Stimulated activated CD4-positive, alpha-beta T cell treated with anti-CD3 and anti-CD28 coated beads, Interleukin-2, amount 100 ng/mL, for 4 hours (primary cell): ENCODE measurements at regions not wholly inside any gene's neighbourhood (a gene's known extent, or its start where the extent isn't known, plus 50 kb on each side); places are given as distances from the start of the nearest gene placed in this dataset.

Source experiments
- DNase-seq: peaks from one replicate; pipeline ENCODE4 v3.0.0-alpha.2; 2020; ENCODE audit warnings: low read depth

DNA sequence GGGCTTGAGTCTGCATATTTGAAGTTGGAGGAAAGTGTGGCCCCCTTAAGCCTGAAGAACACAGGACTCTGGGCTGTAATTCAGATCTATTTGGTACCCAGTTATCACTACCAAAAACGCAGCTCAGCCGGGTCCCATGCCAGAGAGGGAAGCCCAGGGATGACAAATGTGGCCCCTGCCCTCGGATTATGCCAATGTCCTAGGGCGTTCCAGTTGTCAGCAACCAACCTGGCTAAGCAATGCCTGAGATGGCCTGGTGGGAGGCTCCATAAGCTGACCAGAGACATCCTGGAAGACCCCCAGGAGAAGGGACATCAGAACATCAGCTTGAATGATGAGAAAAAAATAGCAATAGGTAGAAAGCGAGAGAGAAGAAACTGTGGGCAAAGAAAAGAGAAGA is 79.6 kb upstream of the UQCRFS1 start:
- DNase-seq: no peak

DNA sequence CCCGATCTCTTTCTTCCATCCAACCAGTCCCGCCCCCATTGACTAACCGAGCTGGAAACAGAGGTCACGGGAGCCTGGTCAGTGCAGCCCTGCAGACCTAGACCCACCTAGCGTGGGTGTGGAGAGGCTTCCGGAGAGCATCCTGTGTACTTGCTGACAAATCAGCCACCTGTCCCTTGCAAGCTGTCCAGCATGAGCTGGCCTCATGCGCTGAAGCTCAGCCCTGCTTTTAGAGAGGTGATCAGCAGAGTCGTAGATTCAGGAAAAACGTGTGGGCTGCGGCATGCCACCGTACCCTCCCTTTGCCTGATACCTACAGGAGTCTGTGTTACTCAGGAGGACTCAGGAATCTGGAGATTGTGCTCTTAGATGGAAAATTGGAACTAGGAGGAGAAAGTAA is 80.3 kb upstream of the UQCRFS1 start:
- DNase-seq: no peak

DNA sequence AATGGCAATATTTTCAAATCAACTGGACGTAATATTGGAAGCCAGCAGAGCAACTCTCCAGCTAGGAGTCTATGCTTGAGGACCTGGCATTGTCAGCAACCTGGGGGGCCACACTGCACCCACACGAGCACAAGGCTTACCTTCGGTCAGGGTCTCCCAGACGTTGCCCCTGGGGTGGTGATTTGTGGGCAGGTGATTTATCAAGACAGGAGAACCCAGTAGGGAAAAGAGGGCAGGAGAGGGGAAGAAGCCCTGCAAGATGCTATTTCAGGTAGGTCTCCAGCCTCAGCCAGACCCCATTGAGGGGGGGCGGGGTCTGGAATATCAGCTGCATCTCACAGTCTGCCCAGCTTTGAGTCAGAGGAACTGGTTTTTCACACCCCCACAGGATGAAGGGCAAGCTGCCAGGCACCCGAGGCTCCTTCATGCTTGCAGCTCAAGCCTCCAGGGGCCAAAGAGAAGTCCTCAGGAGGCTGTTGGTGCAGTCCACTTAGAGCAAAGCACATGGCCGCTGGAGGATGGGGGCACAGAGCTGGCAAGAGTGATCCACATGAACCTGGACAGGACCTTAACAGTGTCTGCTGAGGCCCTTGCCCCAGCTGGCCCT is 80.9 kb upstream of the UQCRFS1 start:
- DNase-seq: no peak

DNA sequence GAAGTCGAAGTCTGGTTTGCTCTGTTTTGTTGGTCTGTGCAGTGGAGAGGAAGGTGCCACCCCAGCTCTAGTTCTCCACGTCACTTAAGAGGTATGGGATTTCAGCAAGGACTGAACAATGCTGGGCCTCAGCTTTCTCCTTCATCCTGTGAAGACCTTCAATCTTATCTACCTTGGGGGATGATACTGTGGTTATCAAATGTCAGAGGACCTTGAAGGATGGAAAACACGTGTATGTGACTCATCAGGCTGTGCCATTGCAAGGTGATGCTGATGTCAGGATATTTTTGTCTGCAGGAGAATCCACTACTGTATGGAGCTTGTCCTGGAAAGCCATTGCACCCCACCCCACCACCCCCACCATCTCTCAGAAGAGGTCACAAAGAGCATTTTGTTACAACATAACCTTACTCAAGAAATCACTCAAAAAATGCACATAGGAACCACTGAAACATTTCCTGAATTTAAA is 81.4 kb upstream of the UQCRFS1 start:
- DNase-seq: no peak

DNA sequence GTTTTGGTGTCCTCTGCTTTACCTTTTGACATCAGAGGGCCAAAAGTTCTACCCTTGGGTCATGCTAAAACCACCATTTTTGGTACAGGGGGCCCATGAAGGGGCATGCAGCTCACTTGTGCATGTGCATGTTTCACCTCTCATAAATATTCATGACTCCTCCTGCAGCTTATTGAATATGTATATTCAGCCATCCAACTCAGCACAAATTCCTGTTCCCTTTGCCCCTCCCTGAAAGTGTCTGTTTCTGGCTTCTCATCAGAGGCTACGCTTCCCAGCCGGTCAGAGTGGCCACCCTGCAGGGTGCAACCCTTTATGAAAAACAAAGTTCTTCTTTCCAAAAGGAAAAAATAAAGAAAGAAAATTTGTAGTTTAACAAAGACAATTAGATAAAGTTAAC is 82.3 kb upstream of the UQCRFS1 start:
- no peak for DNase-seq

DNA sequence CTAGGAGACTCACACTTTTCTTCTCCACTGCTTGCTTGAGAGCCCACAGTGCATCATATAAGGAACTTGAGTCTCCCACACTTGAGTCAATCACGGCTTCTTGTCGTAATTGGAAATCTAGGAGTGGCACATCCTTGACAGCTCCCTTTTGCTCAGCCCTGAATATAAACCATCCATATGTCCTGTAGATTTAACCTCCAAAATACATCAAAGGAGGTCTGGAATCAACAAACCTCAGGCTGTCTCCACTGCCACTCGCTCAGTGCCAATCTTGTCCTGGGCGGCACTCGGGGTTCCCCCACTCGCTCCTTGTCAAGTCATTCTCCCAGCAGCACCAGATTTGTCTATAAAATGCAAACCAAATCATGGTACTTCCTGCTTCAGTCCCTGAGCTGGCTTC is 84.4 kb upstream of the UQCRFS1 start:
- no peak for DNase-seq

DNA sequence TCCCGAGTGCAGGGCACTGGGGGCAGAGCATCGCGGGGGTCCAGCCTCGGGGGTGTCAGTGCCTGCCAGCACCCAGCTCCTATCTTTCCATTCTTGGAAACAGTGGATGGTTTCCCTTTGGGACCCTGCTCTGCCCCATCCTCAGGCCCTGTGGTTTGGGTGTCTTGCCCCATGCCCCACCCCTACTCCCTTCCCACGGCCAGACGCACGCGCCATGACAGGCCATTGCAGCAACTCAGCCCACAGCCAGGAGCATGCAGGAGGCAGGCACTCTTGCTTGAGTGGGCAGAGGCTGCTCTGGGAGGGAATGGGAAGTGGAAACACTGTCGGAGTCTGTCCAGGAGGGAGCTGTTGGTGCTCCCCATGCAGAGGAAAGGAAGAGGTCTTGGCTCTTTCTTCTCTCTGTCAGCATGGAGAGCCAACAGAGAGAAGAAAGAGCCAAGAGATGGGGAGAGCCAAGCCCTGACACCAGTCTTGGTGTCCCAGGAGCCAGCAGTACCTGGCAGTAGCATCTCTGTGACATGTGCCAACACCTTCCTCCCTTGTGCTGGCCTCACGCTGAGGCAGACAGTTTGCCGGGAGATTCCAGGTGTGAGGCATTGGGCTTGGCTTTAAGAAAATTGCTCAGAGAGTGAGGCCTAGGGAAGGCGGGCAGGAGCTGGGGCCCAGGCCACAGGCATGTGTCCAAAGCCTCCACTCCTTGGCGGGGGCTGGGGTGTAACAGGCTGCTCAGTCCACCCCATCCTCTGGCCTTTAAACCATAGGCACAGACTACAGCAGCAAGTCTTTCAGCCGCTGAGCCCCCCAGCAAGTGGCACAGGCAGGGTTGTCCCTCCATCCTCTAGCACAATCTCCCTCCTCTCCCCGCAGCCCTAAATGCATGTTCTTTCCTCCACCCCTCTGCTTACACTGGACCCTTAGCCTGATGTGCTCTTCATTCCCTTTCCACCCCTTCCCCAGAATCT is 86.7 kb upstream of the UQCRFS1 start:
- DNase-seq: no peak

DNA sequence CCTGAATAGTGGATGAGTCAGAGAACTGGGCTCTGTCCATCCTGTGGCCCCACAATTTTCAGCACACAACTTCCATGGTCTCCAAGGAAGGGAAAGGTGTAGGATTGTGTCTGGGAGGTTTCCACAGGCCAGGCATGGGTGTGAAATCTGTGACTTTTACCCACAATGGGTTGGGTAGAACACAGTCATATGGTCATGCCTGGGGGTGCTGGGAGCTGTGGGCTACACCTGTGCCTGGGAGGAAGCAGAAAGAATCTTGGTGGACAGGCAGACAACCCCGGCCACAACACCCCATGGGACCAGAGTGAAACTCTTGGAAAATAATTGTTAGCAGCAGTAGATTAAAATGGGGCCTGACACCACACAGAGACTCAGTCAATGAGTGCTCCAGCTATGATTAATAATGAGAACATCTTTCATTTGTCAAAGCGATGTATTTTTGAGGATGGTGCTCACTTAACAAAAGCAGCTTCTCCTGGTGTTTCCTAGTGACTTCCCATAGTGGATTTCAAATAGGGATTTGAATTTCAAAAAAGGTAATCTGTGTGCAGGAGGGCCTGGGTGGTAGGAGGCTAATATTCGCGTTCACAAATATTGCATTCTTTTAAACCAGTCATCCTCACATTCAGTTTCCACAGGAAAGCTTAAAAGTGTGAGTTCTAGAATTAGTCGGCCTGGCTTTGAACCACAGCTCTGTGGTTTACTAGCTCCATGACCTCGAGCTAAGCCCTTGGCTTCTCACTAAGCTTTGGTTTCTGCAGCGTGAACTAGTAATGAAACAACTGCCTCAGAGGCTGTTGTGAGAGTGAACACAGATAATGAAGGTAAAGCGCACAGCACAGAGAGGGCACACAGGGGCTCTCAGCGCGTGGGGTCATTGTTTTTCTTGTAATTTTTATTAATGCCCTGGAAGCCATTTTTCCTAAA is 89.3 kb upstream of the UQCRFS1 start:
- no peak for DNase-seq

DNA sequence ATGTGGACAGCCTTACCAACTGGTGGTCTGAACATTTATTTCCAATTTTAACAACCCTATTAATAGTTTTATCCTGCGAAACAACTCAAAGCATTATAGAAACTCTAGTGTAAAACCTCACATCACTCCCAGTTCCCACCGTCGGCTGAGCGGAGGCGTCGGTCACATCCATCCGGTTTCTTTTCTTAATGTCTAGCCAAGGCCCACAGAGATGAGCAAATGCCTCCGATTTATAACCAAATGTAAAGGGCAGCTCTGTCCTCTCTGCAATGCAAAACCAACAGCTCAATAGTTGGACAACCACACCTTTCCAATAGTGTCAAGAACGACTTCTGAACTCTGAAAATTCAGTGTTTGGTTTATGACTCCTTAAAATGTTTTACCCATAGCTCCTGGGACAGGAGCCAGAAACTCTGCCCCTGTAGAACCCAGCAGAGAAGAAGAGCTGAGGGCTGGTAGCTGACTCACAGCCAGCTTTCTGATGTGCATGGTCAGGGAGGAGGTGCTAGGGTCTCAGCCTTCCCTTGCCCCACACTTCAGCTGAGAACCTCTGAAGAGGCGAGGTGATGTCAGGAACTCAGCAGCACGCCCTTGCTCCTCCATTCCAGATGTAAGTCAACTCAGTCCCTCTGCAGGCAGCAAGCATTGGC is 90.2 kb upstream of the UQCRFS1 start:
- no peak for DNase-seq

DNA sequence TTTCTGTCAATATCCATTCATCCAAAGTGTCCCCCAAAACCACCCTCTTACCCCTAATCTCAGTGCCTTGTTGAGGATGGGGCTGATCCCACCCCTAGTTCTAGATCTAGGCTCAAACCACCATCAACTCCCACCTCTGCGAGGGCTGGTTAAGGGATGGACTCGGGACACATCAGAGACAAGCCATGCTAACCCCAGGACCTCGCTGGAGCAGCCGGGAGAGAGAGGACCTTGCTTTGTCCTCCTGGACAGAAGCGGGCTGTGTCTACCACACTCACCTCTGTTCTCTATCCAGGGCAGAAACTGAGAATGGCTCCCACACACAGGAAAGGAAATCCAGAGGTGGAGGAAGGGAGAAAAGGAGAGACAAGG is 90.8 kb upstream of the UQCRFS1 start:
- DNase-seq: no peak

DNA sequence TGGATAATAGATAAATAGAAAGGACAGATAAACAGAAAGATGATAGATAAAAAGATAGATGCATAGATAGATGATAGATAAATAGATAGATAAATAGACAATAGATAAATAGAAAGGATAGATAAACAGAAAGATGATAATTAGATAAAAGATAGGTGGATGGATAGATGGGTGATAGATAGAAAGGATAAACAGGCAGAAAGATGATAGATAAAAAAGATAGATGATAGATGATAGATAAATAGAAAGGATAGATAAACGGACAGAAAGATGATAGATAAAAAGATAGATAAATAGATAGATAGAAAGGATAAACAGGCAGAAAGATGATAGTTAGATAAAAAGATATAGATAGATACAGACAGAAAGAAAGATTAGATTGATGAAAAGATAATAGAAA is 92.3 kb upstream of the UQCRFS1 start:
- DNase-seq: no peak

DNA sequence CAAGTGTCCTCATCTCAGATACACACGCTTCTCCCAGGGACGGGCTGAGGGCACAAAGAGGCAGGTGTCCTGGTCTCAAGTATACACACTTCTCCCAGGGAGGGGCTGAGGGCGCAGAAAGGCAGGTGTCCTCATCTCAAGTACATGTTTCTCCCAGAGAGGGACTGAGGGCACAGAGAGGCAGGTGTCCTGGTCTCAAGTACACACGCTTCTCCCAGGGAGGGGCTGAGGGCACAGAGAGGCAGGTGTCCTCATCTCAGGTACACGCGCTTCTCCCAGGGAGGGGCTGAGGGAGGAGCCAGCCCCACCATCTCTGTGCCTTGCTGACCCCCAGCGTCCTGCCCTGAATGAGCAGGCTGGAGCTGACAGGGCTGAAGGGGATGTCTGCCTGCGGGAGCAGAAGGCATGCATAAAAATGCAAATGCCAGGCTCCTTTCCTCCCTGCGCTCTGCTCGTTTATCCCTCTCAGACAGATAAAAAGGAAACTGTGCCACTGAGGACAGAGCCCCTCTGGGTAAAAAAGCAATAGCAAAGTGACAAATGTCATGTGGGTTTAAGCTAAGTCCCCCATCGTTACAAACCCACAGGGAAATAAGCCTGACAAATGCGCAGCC is 96.1 kb upstream of the UQCRFS1 start:
- no peak for DNase-seq

DNA sequence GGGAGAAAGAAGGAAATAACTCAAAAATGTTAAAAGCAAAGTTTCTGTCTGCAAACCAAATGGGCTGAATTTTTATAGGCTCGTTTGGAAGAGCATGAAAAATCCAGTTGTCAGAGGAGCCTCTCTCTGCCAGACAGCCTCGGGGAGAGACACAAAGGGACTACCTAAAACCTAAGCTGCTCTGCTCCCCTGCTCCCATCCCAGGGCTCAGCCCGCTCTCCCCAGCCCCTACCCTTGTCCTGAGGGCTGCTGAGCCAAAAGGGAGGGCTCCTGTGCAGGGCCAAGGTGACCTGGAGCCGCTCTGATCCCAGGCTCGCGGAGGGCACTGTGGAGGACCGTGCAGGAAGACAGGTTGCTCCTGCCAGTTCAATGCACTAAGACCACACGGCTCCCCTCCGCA is 96.7 kb upstream of the UQCRFS1 start:
- no peak for DNase-seq

DNA sequence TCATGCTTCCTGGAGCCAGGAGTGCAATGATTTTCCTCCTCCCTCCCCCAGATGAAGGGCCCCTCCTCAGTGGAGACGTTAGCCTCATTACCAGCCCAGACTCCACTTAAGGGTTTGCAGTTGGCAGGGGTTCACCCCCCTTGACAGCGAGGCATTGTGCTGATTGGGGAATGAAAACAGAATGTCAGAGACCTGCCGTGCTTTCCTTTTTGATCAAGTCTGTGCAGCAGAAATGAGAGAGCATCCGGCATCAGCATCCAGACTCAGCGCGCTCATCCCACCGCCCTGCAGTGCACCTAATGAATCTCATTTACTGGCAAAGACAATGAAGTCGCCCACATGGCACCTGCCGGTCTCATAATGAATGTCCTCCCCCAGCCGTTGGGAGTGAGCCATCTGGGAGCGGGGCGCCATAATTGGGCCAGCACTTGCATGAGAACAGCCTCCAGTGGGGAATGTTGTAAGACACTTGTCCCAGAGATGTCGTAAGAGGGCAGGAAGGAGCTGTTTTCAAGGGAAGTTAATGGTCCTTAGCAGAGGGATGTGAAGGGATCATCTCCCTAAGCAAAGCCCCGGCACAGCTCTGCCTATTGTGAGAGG is 98.3 kb upstream of the UQCRFS1 start:
- DNase-seq: no peak

DNA sequence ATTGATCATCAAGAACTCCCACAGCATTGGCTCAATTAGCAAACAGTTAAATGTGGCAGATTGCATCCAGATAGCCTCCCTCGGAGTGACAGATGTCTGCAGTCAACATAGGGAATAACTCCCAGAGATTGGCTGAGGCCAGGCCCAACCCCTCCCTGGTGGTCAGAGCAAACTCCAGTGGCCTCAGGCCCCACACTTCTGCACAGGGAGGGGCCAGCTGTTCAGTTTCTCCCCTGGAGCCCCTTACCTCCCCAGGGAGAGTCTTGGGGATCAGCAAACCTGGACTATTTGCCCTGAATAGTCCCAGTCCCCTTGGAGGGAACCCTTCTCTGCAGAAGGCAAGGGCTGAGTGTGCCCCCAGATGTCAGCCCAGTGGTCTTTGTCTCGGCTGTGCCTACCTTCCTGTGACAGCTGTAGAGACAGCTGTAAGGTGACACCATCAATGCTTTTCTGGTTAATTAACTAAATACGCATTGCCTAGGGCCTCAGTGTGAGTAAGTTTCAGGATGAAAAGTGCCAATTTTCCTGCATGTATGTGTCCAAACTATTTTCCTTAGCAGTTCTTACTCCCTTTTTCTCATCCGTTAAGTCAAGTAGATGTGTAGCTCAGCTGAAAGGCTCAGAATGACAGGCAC is 102.7 kb upstream of the UQCRFS1 start:
- DNase-seq: no peak

DNA sequence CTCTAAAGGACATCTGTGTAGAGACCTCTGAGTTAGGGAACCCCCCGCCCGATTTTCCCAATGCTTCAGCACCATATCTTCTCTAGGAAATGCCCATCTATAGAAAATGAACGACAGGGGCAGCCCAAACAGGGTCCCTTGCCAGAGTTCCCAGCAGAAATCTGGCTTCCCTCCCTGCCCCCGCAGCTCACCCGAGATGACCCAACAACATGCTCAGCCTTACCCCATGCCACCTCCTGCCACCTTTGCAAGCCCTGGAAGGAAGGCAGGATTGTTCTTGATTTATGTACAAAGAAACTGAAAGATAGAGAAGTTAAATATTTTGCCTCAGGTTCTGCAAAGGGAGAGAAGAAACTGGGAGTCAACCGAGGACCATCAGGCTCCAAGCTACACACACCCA is 105.6 kb upstream of the UQCRFS1 start:
- no peak for DNase-seq

DNA sequence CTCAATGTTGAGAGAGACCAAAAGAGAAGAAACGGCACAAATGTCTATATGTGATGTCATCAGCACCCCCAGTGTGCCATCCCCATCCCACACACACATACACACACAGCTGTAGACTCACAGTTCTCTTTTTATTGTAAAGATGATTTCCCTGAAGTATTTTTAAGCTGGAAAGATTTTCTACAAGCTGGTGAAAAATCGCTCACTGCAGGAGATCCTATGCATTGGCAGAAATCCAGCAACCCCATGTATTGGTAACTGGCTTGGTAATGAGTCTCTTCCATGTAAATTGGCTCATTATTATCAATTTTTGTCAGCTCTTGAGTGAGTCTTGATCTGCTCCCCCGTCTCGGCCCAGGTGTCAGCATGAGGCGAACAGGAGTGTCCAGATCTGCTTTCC is 107.1 kb upstream of the UQCRFS1 start:
- no peak for DNase-seq

DNA sequence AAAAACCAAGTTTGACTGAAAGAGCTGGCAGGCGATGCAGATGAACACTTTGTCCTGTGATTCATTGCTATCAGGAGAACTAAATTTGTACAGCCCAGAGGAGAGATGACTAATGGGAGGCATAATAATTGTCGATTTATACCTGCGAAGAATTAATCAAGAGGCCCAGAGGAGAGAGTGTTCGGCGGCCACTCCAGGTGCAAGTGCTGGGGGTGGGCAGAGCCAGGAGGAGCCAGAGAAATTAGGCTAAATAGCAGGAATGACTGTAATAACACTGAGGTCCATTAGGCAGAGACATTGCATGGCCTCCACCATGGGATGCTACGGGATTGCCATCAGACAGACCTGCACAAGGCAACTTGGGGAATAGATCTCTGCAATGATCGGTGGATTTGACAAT is 107.7 kb upstream of the UQCRFS1 start:
- no peak for DNase-seq

DNA sequence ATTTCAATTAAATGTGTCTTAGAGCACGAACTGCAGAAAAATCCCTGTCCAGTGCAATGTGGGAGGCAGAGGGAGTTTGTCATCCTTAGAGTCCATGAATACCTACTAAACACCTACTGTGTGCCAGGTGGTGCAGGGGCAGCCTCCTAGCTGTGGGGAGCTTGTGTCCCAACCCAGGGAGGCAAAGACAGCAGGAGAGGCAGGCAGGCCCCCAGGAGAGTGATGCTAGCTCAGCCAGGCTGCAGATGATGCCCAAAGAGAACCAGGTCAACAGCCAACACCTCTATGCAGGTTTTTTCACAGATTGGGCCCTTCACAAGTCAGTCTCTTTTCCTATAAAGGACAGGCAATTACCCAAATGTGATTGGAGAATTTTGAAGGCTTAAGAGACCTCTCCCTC is 108.2 kb upstream of the UQCRFS1 start:
- no peak for DNase-seq

DNA sequence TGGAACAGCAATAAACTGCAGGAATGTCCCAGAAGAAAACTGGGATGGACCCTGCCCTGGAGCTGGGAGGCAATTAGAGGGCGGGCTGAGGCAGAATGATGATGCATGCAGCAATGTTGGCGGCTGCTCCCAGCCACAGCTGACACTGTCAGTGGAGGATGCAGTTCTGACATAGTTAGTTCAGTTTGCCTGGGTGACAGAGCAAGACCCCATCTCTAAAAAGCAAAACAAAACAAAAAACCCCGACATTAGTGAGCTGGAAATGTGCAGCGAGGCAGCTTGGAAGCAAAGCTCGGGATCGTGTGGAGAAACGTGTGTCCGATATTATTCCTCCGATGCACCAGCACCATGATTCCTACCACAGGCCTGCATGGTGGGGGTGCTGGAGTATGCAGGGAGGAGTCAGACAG is 110.1 kb upstream of the UQCRFS1 start:
- DNase-seq: no peak
